ENCODE measurements at regions not wholly inside any gene's neighbourhood (a gene's known extent, or its start where the extent isn't known, plus 50 kb on each side); places are given as distances from the start of the nearest gene placed in this dataset.

DNA sequence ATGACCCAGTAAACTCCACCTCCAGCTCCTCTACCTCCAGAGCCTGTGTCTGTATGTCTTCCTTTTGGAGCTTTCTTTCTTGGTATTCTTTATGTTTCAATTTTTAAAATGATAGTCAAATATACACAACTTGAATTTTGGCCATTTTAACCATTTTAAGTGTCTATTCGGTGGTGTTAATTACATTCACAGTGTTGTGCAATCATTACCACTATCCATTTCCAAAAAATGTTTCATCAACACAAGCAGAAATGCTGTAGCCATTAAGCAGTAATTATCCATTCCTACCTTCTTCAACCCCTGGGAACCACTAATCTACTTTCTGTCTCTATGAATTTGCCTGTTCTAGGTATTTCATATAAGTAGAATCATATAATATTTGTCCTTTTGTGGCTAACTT is 194.5 kb upstream of the TSC22D2 start:
- no peak for DNase-seq

GRCh38 chr3:150210461-150211110 is 197.5 kb upstream of the TSC22D2 start:
- no peak for DNase-seq

DNA sequence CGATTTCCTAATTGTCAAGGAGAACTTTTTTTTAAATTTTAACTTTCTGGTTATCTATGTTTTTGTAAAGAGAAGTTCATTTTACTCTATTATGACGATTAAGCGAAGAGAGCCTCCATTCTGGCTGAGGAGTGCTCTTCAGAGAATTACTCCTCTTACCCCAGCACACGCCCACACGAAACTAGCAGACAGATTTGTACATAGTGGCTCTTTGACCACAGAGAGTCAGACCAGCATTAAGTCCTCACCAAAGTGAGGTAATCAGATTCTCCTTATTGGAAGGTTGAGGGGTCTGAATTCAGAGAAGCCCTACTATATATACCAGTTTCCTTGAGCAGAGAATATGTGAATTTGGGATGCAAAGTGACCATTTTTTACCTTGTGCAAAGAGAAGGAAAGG is 204.8 kb upstream of the TSC22D2 start:
- no peak for DNase-seq

DNA sequence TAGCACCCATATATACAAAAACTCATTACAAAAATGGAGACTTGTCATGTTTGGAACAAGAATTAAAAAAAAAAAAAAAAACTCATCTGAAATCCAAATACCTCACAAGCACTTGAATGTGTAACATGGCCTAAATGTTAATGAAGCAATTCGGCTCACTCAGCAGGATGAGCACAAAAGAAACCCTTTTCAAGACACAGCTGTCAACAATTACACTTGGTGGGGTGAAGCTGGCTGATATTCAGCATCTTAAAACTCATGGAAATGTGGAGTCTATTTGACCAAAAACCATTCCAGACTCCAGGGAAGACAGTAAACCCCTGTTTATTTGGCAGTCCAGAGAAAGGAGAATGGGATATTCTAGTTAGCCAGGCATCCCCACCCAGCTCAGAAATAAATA is 205.4 kb upstream of the TSC22D2 start:
- no peak for DNase-seq

DNA sequence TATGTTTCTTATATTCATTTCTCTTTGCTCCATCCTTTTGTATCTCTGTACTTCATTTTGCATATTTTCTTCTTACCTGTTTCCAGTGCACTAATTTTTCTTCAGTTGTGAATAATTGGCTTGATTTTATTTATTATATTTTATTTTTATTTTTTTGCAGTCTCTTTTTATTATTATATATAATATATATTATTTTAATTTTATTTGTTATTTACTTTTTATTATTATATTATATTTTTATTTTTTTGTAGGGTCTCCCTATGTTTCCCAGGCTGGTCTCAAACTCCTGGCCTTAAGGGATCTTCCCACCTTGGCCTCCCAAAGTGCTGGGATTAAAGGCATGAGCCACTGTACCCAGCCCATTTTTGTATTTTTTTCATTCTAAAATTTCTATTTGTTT is 213.1 kb upstream of the TSC22D2 start:
- DNase-seq: no peak

- no peak for DNase-seq
Measured at GRCh38 chr3:150194513-150194912, 213.6 kb upstream of the TSC22D2 start.

DNA sequence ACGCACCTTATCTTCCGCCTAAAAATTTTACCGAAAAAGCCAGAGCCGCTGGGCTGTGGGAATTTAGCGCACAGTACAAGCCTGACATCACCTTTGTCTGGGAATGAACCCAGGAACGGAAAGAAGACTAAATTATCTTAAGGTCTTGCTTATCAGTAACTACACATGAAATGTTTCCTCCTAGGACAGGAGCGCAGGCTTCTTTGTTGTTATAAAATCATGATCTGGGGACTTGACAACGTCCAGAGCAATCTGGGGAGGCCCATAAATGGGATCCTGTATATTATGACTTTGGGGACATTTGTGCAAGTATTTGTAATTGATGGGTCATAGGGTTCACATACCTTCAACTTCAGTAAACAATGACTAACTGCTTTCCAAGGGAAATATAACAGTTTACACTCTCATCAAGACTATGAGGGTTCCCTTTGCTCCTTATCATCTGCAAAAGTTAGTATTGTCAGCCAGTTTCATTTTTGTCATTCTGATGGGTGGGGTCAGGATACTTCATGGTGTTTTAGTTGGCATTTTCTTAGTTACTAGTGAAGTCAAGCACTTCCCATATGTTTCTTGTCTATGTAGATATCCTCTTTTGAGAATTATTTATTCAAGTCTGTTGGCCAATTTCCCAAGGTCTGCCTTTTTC is 213.9 kb upstream of the PFN2 start:
- no peak for DNase-seq

GRCh38 chr3:150183678-150184425 is 213.2 kb upstream of the PFN2 start:
- peak; percentile 93 for DNase-seq

DNA sequence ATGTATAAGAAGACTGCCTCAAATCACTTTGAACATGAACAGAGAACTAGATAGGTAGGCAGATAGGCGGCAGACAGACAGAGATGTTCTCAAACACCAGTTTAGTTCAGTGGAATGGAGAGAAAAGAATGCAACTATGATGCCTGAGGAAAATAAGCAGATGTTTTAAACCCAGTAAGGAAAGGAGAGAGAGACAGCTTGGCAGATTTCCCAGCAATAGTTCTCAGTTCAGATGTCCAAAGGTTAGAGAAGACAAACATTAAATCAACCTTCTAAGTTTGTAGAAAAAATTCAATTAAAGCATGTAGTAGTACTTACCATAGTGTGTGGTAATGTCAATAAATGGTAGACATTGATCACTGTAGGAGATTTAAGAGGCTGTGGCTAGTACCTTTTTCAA is 209.6 kb upstream of the PFN2 start:
- DNase-seq: no peak

GRCh38 chr3:150179330-150179729 is 208.6 kb upstream of the PFN2 start:
- DNase-seq: no peak

- no peak for DNase-seq
Measured at GRCh38 chr3:150177673-150178381, 207.1 kb upstream of the PFN2 start.

DNA sequence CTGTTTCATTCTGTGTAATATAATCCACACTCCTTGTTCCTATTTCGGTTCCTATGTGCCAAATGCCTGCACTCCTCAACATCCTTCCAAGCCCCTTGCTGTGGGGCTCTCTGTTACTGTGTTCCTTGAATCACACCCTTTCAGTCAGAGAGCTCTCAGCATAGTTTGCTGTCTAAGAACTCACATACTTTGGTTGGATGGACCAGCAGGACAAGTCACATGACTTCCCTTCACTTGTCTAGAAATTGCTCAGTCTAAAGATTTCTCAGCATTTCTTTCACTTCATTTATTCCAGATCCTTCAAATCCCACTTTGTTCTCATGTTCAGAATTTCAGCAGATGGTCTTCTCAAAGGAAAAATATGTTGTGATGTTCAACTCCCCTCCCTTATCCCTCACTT is 203.5 kb upstream of the PFN2 start:
- no peak for DNase-seq

DNA sequence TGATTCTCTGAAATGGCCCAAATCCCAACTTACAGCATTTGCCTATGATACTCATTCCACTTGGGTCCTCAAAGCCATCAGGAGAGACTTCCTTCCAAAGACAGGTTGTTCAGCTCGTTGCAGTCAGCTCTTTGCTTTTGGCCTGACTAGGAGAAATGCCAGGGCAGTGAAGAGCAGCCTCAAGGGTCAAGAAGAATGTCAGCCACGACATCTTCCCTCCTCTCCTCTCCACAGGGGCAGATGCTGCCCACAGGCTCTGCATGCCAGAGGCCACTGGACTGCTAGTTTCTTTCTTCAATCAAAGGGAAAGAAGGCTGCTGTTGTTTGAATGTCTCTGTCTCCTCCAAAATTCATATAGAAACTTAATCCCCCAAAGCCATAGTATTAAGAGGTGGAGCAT is 201.7 kb upstream of the PFN2 start:
- no peak for DNase-seq

DNA sequence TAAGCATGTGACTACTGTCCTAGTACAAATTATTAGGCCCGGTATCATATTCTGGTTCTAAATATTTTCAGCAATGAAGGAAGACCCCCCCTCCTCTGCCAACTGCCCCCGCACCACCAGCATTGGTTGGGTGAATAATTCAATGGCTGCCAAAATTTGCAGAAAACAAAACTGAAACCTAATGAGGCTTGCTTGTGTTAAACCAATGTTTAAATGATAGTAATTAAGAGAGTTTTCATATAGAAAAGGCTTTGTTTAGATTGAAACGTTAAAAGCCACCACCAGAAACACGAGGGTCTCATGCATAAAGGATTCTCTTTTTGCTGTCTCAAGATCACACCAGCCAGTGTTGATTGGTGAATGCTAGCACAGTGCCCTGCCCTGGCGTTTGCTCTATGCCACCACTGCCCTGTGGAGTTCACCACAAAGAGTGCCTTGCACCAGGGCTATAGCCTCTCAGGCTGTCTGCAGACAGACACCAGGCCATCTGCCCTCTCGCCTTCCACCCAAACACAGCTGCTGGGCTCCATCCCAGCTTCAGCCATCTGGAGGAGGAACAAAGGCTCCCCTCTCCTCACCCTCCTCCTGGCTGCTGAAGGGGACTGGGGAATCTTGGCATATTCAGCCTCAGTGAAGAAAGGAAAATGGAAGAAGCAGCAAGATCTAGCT is 200.3 kb upstream of the PFN2 start:
- DNase-seq: peak; percentile 13

- no peak for DNase-seq
Measured at GRCh38 chr3:150169330-150169940, 198.7 kb upstream of the PFN2 start.

GRCh38 chr3:150168698-150169097 is 198.0 kb upstream of the PFN2 start:
- DNase-seq: no peak

- DNase-seq: no peak
Measured at GRCh38 chr3:150165396-150166094, 194.8 kb upstream of the PFN2 start.

- no peak for DNase-seq
Measured at GRCh38 chr3:150161011-150161410, 190.3 kb upstream of the PFN2 start.

GRCh38 chr3:150158943-150159625 is 188.4 kb upstream of the PFN2 start:
- no peak for DNase-seq

GRCh38 chr3:150152567-150152966 is 181.9 kb upstream of the PFN2 start:
- DNase-seq: no peak

GRCh38 chr3:150150633-150151032 is 179.9 kb upstream of the PFN2 start:
- DNase-seq: no peak
